ENCODE measurements at regions not wholly inside any gene's neighbourhood (a gene's known extent, or its start where the extent isn't known, plus 50 kb on each side); places are given as distances from the start of the nearest gene placed in this dataset.
A peak's percentile ranks its signal among the peaks of the same experiment; 100 is the strongest.

DNA sequence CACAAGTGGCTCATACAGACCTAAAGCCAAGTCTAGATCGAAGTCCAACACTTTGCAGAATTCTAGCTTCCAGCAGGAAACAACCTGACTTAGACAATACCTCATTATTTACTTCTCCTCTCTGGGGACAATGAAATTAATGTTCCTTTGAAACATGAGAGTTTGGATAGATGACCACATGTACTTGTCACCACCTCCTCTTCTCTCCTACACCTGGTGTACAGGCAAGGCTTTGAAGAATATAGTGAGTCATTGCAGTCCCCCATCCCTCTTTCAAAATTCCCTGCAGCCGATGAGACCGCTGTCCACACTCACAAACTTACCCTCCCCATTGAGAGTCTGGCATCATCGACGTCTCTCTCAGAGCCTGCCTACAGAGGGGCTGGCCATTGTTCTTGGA lies 189.0 kb upstream of the HES1 start (continued):
- TF ChIP-seq, protein P1, sequence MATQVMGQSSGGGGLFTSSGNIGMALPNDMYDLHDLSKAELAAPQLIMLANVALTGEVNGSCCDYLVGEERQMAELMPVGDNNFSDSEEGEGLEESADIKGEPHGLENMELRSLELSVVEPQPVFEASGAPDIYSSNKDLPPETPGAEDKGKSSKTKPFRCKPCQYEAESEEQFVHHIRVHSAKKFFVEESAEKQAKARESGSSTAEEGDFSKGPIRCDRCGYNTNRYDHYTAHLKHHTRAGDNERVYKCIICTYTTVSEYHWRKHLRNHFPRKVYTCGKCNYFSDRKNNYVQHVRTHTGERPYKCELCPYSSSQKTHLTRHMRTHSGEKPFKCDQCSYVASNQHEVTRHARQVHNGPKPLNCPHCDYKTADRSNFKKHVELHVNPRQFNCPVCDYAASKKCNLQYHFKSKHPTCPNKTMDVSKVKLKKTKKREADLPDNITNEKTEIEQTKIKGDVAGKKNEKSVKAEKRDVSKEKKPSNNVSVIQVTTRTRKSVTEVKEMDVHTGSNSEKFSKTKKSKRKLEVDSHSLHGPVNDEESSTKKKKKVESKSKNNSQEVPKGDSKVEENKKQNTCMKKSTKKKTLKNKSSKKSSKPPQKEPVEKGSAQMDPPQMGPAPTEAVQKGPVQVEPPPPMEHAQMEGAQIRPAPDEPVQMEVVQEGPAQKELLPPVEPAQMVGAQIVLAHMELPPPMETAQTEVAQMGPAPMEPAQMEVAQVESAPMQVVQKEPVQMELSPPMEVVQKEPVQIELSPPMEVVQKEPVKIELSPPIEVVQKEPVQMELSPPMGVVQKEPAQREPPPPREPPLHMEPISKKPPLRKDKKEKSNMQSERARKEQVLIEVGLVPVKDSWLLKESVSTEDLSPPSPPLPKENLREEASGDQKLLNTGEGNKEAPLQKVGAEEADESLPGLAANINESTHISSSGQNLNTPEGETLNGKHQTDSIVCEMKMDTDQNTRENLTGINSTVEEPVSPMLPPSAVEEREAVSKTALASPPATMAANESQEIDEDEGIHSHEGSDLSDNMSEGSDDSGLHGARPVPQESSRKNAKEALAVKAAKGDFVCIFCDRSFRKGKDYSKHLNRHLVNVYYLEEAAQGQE (IDR thresholded peaks at IDR 0.05; ENCODE audit: low read depth), result no peak
- TF ChIP-seq, protein P2, sequence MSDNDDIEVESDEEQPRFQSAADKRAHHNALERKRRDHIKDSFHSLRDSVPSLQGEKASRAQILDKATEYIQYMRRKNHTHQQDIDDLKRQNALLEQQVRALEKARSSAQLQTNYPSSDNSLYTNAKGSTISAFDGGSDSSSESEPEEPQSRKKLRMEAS (IDR thresholded peaks at IDR 0.05), result peak; percentile 67; the same call in 1 of the 2 replicates
- TF ChIP-seq EZH2phosphoT487 (IDR thresholded peaks at IDR 0.05; ENCODE audit: borderline replicate concordance) (no peak), ZFX (IDR thresholded peaks at IDR 0.05) (no peak), YY1 (IDR thresholded peaks at IDR 0.05; ENCODE audit: extremely low read depth, insufficient replicate concordance, low read depth, low read length) (no peak), EZH2 (IDR thresholded peaks at IDR 0.05) (no peak), TCF7L2 (IDR thresholded peaks at IDR 0.05; ENCODE audit: borderline replicate concordance, extremely low read depth, insufficient read depth, insufficient read length) (peak; percentile 89)
- TF ChIP-seq, protein P3, sequence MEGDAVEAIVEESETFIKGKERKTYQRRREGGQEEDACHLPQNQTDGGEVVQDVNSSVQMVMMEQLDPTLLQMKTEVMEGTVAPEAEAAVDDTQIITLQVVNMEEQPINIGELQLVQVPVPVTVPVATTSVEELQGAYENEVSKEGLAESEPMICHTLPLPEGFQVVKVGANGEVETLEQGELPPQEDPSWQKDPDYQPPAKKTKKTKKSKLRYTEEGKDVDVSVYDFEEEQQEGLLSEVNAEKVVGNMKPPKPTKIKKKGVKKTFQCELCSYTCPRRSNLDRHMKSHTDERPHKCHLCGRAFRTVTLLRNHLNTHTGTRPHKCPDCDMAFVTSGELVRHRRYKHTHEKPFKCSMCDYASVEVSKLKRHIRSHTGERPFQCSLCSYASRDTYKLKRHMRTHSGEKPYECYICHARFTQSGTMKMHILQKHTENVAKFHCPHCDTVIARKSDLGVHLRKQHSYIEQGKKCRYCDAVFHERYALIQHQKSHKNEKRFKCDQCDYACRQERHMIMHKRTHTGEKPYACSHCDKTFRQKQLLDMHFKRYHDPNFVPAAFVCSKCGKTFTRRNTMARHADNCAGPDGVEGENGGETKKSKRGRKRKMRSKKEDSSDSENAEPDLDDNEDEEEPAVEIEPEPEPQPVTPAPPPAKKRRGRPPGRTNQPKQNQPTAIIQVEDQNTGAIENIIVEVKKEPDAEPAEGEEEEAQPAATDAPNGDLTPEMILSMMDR (IDR thresholded peaks at IDR 0.05 in 2 of 3, conservative IDR thresholded peaks at IDR 0.05 in 1 of 3; ENCODE audit: borderline replicate concordance in 1 of 3, insufficient read depth in 1 of 3, low read depth in 2 of 3, low read length in 2 of 3), result no peak
